CD14-positive monocyte (primary cell): ENCODE measurements at regions not wholly inside any gene's neighbourhood (a gene's known extent, or its start where the extent isn't known, plus 50 kb on each side); places are given as distances from the start of the nearest gene placed in this dataset.

Experiments
- DNase-seq, 3 donors: peaks; one replicate each; pipeline ENCODE4 v3.0.0-alpha.2; 2011 to 2022
- H2AFZ ChIP-seq: 2 replicates; pipeline ENCODE4 v1.6.0; 2012; ENCODE audit warnings: mild to moderate bottlenecking, low read depth, low read length, inconsistent platforms; ENCODE audit not compliant: insufficient read depth, poor library complexity, severe bottlenecking
- H3K27ac ChIP-seq, 2 donors: 1 replicate in 1 of 2; 2 replicates in 1 of 2; pipeline ENCODE4 v1.5.1; 2012 to 2013; ENCODE audit warnings: low read length in 2 of 2, control low read depth in 1 of 2, inconsistent platforms in 1 of 2, low read depth in 1 of 2, mild to moderate bottlenecking in 1 of 2
- H3K27me3 ChIP-seq, 2 donors: one replicate each; pipeline versions ENCODE4 v1.6.0 to v1.6.1; 2011 to 2013; ENCODE audit warnings: low read length in 2 of 2; ENCODE audit not compliant: control insufficient read depth in 2 of 2, insufficient read depth in 2 of 2
- H3K36me3 ChIP-seq, 2 donors: replicated peaks in 1 of 2; 1 replicate in 1 of 2; 2 replicates in 1 of 2; pipeline versions ENCODE4 v1.5.1 to v1.6.1; 2012 to 2013; ENCODE audit warnings: low read length in 2 of 2, control low read depth in 1 of 2, inconsistent platforms in 1 of 2, mild to moderate bottlenecking in 1 of 2; ENCODE audit not compliant: insufficient read depth in 2 of 2, control insufficient read depth in 1 of 2
- H3K4me1 ChIP-seq, 2 donors: 1 replicate in 1 of 2; 2 replicates in 1 of 2; pipeline versions ENCODE4 v1.5.1 to v1.6.1; 2012 to 2013; ENCODE audit warnings: low read length in 2 of 2, control low read depth in 1 of 2, inconsistent platforms in 1 of 2, mild to moderate bottlenecking in 1 of 2, moderate library complexity in 1 of 2; ENCODE audit not compliant: insufficient read depth in 2 of 2, control insufficient read depth in 1 of 2
- H3K4me2 ChIP-seq: replicated peaks from 2 replicates; pipeline ENCODE3; 2012; ENCODE audit warnings: low read length, moderate library complexity, mild to moderate bottlenecking; ENCODE audit not compliant: poor library complexity, severe bottlenecking; ENCODE audit errors: extremely low read depth
- H3K4me3 ChIP-seq, 3 experiments: fragments of 200-600 bp in 1 of 3; sonication (generic) in 1 of 3; replicated peaks in 1 of 3; 1 replicate in 2 of 3; 2 replicates in 1 of 3; pipeline ENCODE4 v1.5.1; 2011 to 2013; ENCODE audit warnings: low read length in 3 of 3, mild to moderate bottlenecking in 3 of 3, control low read depth in 2 of 3, low read depth in 2 of 3, inconsistent platforms in 1 of 3, moderate library complexity in 1 of 3
- H3K79me2 ChIP-seq: 2 replicates; pipeline ENCODE4 v1.6.0; 2012; ENCODE audit warnings: mild to moderate bottlenecking, control low read depth, inconsistent platforms, low read length, moderate library complexity; ENCODE audit not compliant: insufficient read depth
- H3K9ac ChIP-seq: 2 replicates; pipeline ENCODE4 v1.6.0; 2017; ENCODE audit warnings: low read length, mild to moderate bottlenecking; ENCODE audit not compliant: insufficient read depth, poor library complexity, severe bottlenecking
- H3K9me3 ChIP-seq, 2 donors: replicated peaks in 1 of 2; 1 replicate in 1 of 2; 2 replicates in 1 of 2; pipeline versions ENCODE4 v1.5.1 to v1.6.1; 2012 to 2013; ENCODE audit warnings: low read length in 2 of 2, control low read depth in 1 of 2; ENCODE audit not compliant: control insufficient read depth in 1 of 2, insufficient read depth in 1 of 2
- H4K20me1 ChIP-seq: 2 replicates; pipeline ENCODE4 v1.6.0; 2012; ENCODE audit warnings: mild to moderate bottlenecking, low read length, control low read depth, moderate library complexity; ENCODE audit not compliant: insufficient read depth
- H3K27ac Mint-ChIP-seq, 7 donors: one replicate each; pipeline ENCODE4 v1.8.0; 2020; ENCODE audit warnings: mild to moderate bottlenecking in 7 of 7, mixed read lengths in 7 of 7, moderate library complexity in 6 of 7, inconsistent platforms in 2 of 7
- H3K27me3 Mint-ChIP-seq, 3 donors: one replicate each; pipeline ENCODE4 v1.8.0; 2021 to 2022; ENCODE audit warnings: low read depth in 3 of 3, mild to moderate bottlenecking in 3 of 3, mixed read lengths in 3 of 3, moderate library complexity in 3 of 3, inconsistent platforms in 1 of 3
- H3K36me3 Mint-ChIP-seq, 2 donors: one replicate each; pipeline ENCODE4 v1.8.0; 2020; ENCODE audit warnings: mixed read lengths in 2 of 2, inconsistent platforms in 1 of 2, mild to moderate bottlenecking in 1 of 2
- H3K4me1 Mint-ChIP-seq: one replicate; pipeline ENCODE4 v1.8.0; 2020; ENCODE audit warnings: mild to moderate bottlenecking, mixed read lengths
- H3K4me3 Mint-ChIP-seq, 2 donors: one replicate each; pipeline ENCODE4 v1.8.0; 2020; ENCODE audit warnings: mild to moderate bottlenecking in 2 of 2, mixed read lengths in 2 of 2, moderate library complexity in 1 of 2
- H3K9me3 Mint-ChIP-seq, 7 donors: one replicate each; pipeline ENCODE4 v1.8.0; 2020 to 2022; ENCODE audit warnings: mixed read lengths in 7 of 7, mild to moderate bottlenecking in 6 of 7, moderate library complexity in 6 of 7, inconsistent platforms in 2 of 7
- WGBS: methylation state at CpG from one replicate; pipeline ENCODE4 v1.1.5; 2013; ENCODE audit warnings: missing lambda C conversion rate; ENCODE audit not compliant: insufficient coverage; 5-methylcytosine and 5-hydroxymethylcytosine counted together
- intact Hi-C, 2 donors: fragments of 100-400 bp; cut with micrococcal nuclease; formaldehyde crosslinking; loops; one replicate each; pipeline versions ENCODE4 v1.15.0 to v1.15.1; 2023
- TF ChIP-seq, protein P1 (sequence below): fragments of 200-600 bp; IDR thresholded peaks from one replicate; pipeline ENCODE4 v1.8.0; 2022; ENCODE audit warnings: antibody characterized with exemption, mild to moderate bottlenecking

DNA sequence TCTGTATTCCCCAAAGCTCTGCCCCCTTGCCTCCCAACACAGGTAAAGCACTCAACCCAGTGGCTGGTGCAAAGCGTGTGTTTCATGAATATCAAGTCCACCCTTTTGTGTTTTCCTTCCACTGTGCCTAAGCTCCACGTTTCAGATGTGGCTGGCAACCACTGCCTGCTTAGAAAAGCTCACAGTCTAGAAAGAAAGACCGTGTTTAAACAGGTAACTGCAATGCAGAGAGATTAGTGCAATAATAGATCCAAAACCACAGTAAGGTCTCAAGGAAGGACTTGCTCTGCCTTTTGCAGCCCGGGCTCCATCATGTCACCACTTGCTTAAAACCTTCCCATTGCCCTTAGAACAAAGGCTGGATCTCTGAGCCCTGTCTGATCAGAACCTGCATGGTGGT lies 240.2 kb upstream of the C16orf82 start:
- Mint-ChIP-seq H3K4me3 (no peak overlapping the region), H3K36me3 (no peaks in the 10 kb centered on the region), H3K27me3 (peaks cover 0 to 3% (median 2%) of the 10 kb centered on the region in 3 donors), H3K27ac (no peak overlapping the region), H3K4me1 (no peaks in the 10 kb centered on the region), H3K9me3 (no peaks in the 10 kb centered on the region)
- H2AFZ ChIP-seq = no peak overlapping the region
- H3K36me3 ChIP-seq = no peaks in the 10 kb centered on the region
- no peaks in the 10 kb centered on the region for H4K20me1 ChIP-seq
- intact Hi-C loops = no loop called here
- TF ChIP-seq, protein P1, sequence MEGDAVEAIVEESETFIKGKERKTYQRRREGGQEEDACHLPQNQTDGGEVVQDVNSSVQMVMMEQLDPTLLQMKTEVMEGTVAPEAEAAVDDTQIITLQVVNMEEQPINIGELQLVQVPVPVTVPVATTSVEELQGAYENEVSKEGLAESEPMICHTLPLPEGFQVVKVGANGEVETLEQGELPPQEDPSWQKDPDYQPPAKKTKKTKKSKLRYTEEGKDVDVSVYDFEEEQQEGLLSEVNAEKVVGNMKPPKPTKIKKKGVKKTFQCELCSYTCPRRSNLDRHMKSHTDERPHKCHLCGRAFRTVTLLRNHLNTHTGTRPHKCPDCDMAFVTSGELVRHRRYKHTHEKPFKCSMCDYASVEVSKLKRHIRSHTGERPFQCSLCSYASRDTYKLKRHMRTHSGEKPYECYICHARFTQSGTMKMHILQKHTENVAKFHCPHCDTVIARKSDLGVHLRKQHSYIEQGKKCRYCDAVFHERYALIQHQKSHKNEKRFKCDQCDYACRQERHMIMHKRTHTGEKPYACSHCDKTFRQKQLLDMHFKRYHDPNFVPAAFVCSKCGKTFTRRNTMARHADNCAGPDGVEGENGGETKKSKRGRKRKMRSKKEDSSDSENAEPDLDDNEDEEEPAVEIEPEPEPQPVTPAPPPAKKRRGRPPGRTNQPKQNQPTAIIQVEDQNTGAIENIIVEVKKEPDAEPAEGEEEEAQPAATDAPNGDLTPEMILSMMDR = no peak
- H3K4me2 ChIP-seq = no peak overlapping the region
- no peak for DNase-seq
- H3K9me3 ChIP-seq = no peaks in the 10 kb centered on the region
- H3K27me3 ChIP-seq = no peaks in the 10 kb centered on the region
- no peak overlapping the region for H3K27ac ChIP-seq
- H3K4me3 ChIP-seq = no peak overlapping the region
- 81% methylated on average over 4 of the region's 4 CpGs for WGBS
- H3K4me1 ChIP-seq = no peaks in the 10 kb centered on the region
- no peaks in the 10 kb centered on the region for H3K79me2 ChIP-seq
- H3K9ac ChIP-seq = no peak overlapping the region

DNA sequence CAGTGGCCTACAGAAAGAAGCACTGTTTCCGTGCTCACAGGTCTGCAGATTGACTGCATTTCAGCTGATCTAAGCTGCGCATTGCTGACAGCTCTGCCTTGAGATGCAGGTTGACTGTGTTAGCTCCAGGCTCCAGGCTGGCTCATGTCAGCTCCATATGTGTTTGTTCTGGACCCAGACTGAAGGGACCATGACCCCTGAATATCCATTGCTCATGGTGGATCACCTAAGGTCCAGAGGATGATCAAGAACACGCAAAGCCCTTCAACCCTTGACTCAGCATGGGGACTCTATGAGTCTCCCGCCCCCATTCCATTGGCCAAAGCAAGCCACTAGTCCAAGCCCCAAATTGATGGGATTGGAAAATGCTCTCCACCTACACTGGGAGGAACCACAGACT lies 239.3 kb upstream of the C16orf82 start:
- Histone ChIP-seq H3K79me2 (no peaks in the 10 kb centered on the region), H3K9ac (no peak overlapping the region), H4K20me1 (no peaks in the 10 kb centered on the region), H3K4me1 (no peaks in the 10 kb centered on the region), H3K36me3 (no peaks in the 10 kb centered on the region), H3K4me3 (no peak overlapping the region), H3K27ac (no peak overlapping the region), H3K4me2 (no peak overlapping the region), H2AFZ (no peak overlapping the region), H3K27me3 (no peaks in the 10 kb centered on the region), H3K9me3 (no peaks in the 10 kb centered on the region)
- no peak overlapping the region for H3K4me3 Mint-ChIP-seq
- H3K27ac Mint-ChIP-seq = no peak overlapping the region
- no peaks in the 10 kb centered on the region for H3K36me3 Mint-ChIP-seq
- DNase-seq = no peak
- peaks cover 0 to 3% (median 2%) of the 10 kb centered on the region in 3 donors for H3K27me3 Mint-ChIP-seq
- WGBS = 92% methylated on average over 2 of the region's 4 CpGs
- peaks cover 0 to 4% (median 0%) of the 10 kb centered on the region in 7 donors for H3K9me3 Mint-ChIP-seq
- H3K4me1 Mint-ChIP-seq = no peaks in the 10 kb centered on the region
- intact Hi-C loops = no loop called here
- TF ChIP-seq, protein P1 = no peak
